MM.1S (cell line): ENCODE measurements at regions not wholly inside any gene's neighbourhood (a gene's known extent, or its start where the extent isn't known, plus 50 kb on each side); places are given as distances from the start of the nearest gene placed in this dataset.

Experiments used
- CTCF ChIP-seq: fragments of 300-600 bp; sonication (generic); IDR thresholded peaks from 2 replicates; pipeline ENCODE4 v1.5.1; 2016; ENCODE audit warnings: antibody characterized with exemption, low read length, mixed read lengths
- EZH2 ChIP-seq: fragments of 300-600 bp; sonication (generic); optimal IDR thresholded peaks from 2 replicates; pipeline ENCODE3; 2017; ENCODE audit warnings: low read depth, mild to moderate bottlenecking, antibody characterized with exemption, low read length, mixed read lengths
- EZH2phosphoT487 ChIP-seq: fragments of 300-600 bp; sonication (generic); IDR thresholded peaks from 2 replicates; pipeline ENCODE4 v1.6.1; 2018; ENCODE audit warnings: antibody characterized with exemption, low read length

GRCh38 chr11:59029366-59029889, 56.7 kb upstream of the GLYATL1B start:
- TF ChIP-seq CTCF (no peak), EZH2phosphoT487 (no peak), EZH2 (no peak)
